ENCODE measurements at regions not wholly inside any gene's neighbourhood (a gene's known extent, or its start where the extent isn't known, plus 50 kb on each side); places are given as distances from the start of the nearest gene placed in this dataset.

DNA sequence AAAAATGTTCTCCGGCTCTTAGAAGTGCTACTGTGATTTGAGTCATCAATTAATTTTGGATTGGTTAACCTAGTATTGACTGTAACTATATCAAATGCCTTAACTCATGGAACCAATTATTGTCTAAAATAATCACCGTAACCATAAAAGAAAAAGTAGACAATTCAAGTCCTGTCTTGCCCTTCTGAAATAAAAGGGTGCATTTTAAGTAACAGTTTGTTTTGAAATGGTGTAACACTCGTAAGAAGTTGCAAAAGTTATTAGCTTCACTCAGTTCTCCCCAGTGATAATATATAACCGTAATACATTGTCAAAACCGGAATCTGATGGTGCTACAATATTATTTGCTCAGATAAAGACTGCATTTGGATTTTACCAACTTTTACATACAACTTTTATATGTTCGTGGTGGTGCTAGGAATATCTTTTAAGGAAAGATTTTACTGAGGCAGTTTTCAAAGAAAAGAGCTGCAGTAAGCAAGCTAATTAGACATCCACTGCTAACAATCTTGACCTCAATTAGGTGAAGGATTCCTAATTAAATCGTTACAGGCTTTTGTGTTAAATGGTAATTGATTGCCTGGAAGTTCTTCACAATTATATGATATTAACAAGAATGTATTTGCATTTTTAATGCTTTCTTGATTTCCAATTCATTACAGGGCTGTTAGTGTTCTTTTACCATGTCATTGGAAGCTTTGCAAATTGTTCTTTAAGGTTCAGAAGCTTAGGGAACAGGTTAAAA, 413.1 kb upstream of the MON1B start:
- no peaks in the 10 kb centered on the region for H3K36me3 ChIP-seq (ENCODE audit: control insufficient read depth in 4 of 4, insufficient read depth in 4 of 4, low read length in 3 of 4)
- CTCF ChIA-PET, result no interaction called here

DNA sequence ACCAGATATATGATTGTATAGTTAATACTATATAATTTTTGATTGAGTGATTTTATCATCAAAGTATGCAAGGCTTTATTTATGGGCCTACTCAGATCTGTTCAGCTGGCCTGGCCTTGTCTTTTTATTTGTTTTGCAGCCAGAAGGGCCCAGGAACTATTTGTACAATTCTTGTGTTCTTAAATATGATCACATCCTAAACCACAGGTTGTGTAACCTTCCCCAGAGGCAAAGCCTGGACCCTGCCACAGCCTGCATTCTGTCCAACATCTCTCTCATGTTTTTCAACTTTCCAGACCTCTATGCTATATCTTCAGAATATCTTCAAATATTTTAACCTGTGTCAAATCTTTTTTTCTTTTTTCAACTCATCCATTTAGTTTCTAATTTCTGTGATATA, 410.4 kb upstream of the MON1B start:
- CTCF ChIA-PET, result no interaction called here

More for the DNA sequence above, 413.1 kb upstream of the MON1B start:
- Histone ChIP-seq H3K27me3 (replicated peaks in 2 of 5; ENCODE audit: control insufficient read depth in 4 of 5, insufficient read depth in 5 of 5, low read length in 4 of 5) (no peaks in the 10 kb centered on the region), H3K4me1 (ENCODE audit: control extremely low read depth in 1 of 4, control insufficient read depth in 4 of 4, insufficient read depth in 4 of 4, low read length in 3 of 4) (no peaks in the 10 kb centered on the region), H3K27ac (ENCODE audit: insufficient read depth in 1 of 2, low read depth in 1 of 2, low read length in 2 of 2, poor library complexity in 1 of 2, severe bottlenecking in 2 of 2) (no peak overlapping the region), H3K9me3 (ENCODE audit: control extremely low read depth in 1 of 5, control insufficient read depth in 4 of 5, insufficient read depth in 2 of 5, low read depth in 1 of 5, low read length in 4 of 5) (peaks cover 0 to 6% (median 0%) of the 10 kb centered on the region in 5 experiments), H3K4me3 (ENCODE audit: control insufficient read depth in 1 of 7, extremely low read depth in 1 of 7, insufficient read depth in 4 of 7, low read depth in 2 of 7, low read length in 6 of 7) (no peak overlapping the region)
- POLR2A ChIA-PET, result no interaction called here
- no peak for DNase-seq
- no CpG with 5 or more reads among the region's 7 CpGs for WGBS (ENCODE audit: insufficient coverage)

DNA sequence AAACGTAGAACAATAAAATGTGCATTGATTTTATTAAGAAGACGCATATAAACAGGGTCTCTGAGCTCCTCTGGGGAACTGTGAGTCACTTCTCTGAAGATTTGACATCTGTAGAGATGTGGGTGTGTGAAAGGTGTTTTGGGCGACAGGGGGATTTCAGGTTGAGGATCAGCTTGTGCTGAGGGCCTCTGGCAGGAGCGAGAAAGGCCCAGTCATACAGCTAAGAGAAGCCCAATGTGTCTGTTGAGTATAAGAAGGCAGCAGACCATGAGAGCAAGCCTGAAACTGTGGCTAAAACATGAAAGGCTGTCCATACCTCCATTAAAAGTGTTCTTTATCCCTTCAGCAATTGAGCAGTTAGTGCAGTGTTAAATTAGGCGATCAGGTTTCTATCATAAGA, 406.5 kb upstream of the MON1B start:
- ChIA-PET CTCF (no interaction called here), POLR2A (no interaction called here)
- no peaks in the 10 kb centered on the region for H3K27me3 ChIP-seq (replicated peaks in 2 of 5; ENCODE audit: control insufficient read depth in 4 of 5, insufficient read depth in 5 of 5, low read length in 4 of 5)
- 97% methylated on average over 3 of the region's 5 CpGs for WGBS (ENCODE audit: insufficient coverage)
- no peaks in the 10 kb centered on the region for H3K4me1 ChIP-seq (ENCODE audit: control extremely low read depth in 1 of 4, control insufficient read depth in 4 of 4, insufficient read depth in 4 of 4, low read length in 3 of 4)
- no peak overlapping the region for H3K27ac ChIP-seq (ENCODE audit: insufficient read depth in 1 of 2, low read depth in 1 of 2, low read length in 2 of 2, poor library complexity in 1 of 2, severe bottlenecking in 2 of 2)
- DNase-seq, result no peak
- no peak overlapping the region for H3K4me3 ChIP-seq (ENCODE audit: control insufficient read depth in 1 of 7, extremely low read depth in 1 of 7, insufficient read depth in 4 of 7, low read depth in 2 of 7, low read length in 6 of 7)
- peaks cover 0 to 6% (median 0%) of the 10 kb centered on the region in 5 experiments for H3K9me3 ChIP-seq (ENCODE audit: control extremely low read depth in 1 of 5, control insufficient read depth in 4 of 5, insufficient read depth in 2 of 5, low read depth in 1 of 5, low read length in 4 of 5)
- no peaks in the 10 kb centered on the region for H3K36me3 ChIP-seq (ENCODE audit: control insufficient read depth in 4 of 4, insufficient read depth in 4 of 4, low read length in 3 of 4)

More for the DNA sequence above, 410.4 kb upstream of the MON1B start:
- POLR2A ChIA-PET, result no interaction called here
- Histone ChIP-seq H3K4me1 (ENCODE audit: control extremely low read depth in 1 of 4, control insufficient read depth in 4 of 4, insufficient read depth in 4 of 4, low read length in 3 of 4) (no peaks in the 10 kb centered on the region), H3K9me3 (ENCODE audit: control extremely low read depth in 1 of 5, control insufficient read depth in 4 of 5, insufficient read depth in 2 of 5, low read depth in 1 of 5, low read length in 4 of 5) (peaks cover 0 to 6% (median 0%) of the 10 kb centered on the region in 5 experiments), H3K27me3 (replicated peaks in 2 of 5; ENCODE audit: control insufficient read depth in 4 of 5, insufficient read depth in 5 of 5, low read length in 4 of 5) (no peaks in the 10 kb centered on the region), H3K4me3 (ENCODE audit: control insufficient read depth in 1 of 7, extremely low read depth in 1 of 7, insufficient read depth in 4 of 7, low read depth in 2 of 7, low read length in 6 of 7) (no peak overlapping the region), H3K36me3 (ENCODE audit: control insufficient read depth in 4 of 4, insufficient read depth in 4 of 4, low read length in 3 of 4) (no peaks in the 10 kb centered on the region), H3K27ac (ENCODE audit: insufficient read depth in 1 of 2, low read depth in 1 of 2, low read length in 2 of 2, poor library complexity in 1 of 2, severe bottlenecking in 2 of 2) (no peak overlapping the region)
- no peak for DNase-seq

DNA sequence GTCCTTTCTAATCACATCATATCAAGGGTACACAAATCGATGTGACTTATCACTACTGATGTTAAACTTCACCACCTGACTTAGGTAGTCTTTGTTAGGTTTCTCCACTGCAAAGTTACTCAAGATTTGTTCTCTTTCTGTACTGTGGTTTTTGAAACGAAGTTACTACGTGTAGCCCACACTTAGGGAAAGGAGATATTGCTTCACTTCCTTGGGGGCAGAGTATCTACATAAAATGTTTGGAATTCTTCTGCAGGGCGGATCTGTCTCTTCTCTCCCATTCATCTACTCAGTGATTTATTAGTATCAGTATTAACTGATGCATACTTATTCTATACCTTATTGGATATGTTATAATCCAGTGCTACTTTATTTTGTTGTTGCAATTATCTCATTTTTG, 403.6 kb upstream of the MON1B start:
- Histone ChIP-seq H3K4me1 (ENCODE audit: control extremely low read depth in 1 of 4, control insufficient read depth in 4 of 4, insufficient read depth in 4 of 4, low read length in 3 of 4) (no peaks in the 10 kb centered on the region), H3K27ac (ENCODE audit: insufficient read depth in 1 of 2, low read depth in 1 of 2, low read length in 2 of 2, poor library complexity in 1 of 2, severe bottlenecking in 2 of 2) (no peak overlapping the region), H3K27me3 (replicated peaks in 2 of 5; ENCODE audit: control insufficient read depth in 4 of 5, insufficient read depth in 5 of 5, low read length in 4 of 5) (no peaks in the 10 kb centered on the region), H3K4me3 (ENCODE audit: control insufficient read depth in 1 of 7, extremely low read depth in 1 of 7, insufficient read depth in 4 of 7, low read depth in 2 of 7, low read length in 6 of 7) (no peak overlapping the region), H3K9me3 (ENCODE audit: control extremely low read depth in 1 of 5, control insufficient read depth in 4 of 5, insufficient read depth in 2 of 5, low read depth in 1 of 5, low read length in 4 of 5) (no peaks in the 10 kb centered on the region), H3K36me3 (ENCODE audit: control insufficient read depth in 4 of 4, insufficient read depth in 4 of 4, low read length in 3 of 4) (no peaks in the 10 kb centered on the region)
- WGBS (ENCODE audit: insufficient coverage), result no CpG with 5 or more reads among the region's 4 CpGs
- ChIA-PET POLR2A (no interaction called here), CTCF (no interaction called here)
- DNase-seq, result no peak

DNA sequence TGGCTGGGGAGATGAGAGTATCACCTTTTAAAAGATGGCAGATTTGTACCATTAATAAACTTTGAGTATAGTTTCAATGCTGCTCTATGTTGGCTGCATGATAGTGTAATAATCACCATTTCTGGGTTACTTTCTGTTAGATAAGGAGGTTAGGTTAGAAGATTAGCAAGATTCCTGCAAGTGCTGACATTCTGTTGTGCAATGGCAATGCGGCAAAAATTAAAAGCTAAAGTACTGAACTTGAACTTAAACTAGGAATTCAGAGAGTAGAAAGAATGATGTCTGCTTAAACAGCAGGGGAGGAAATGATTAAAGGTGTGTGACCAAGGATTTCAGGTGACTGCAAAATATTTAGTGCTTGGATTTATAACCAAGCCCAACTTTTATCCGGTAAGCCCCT, 399.8 kb upstream of the MON1B start:
- no peak for DNase-seq
- H3K36me3 ChIP-seq (ENCODE audit: control insufficient read depth in 4 of 4, insufficient read depth in 4 of 4, low read length in 3 of 4), result no peaks in the 10 kb centered on the region
- H3K27ac ChIP-seq (ENCODE audit: insufficient read depth in 1 of 2, low read depth in 1 of 2, low read length in 2 of 2, poor library complexity in 1 of 2, severe bottlenecking in 2 of 2), result no peak overlapping the region
- H3K4me3 ChIP-seq (ENCODE audit: control insufficient read depth in 1 of 7, extremely low read depth in 1 of 7, insufficient read depth in 4 of 7, low read depth in 2 of 7, low read length in 6 of 7), result no peak overlapping the region
- no peaks in the 10 kb centered on the region for H3K27me3 ChIP-seq (replicated peaks in 2 of 5; ENCODE audit: control insufficient read depth in 4 of 5, insufficient read depth in 5 of 5, low read length in 4 of 5)
- ChIA-PET POLR2A (no interaction called here), CTCF (no interaction called here)
- H3K4me1 ChIP-seq (ENCODE audit: control extremely low read depth in 1 of 4, control insufficient read depth in 4 of 4, insufficient read depth in 4 of 4, low read length in 3 of 4), result no peaks in the 10 kb centered on the region
- no peaks in the 10 kb centered on the region for H3K9me3 ChIP-seq (ENCODE audit: control extremely low read depth in 1 of 5, control insufficient read depth in 4 of 5, insufficient read depth in 2 of 5, low read depth in 1 of 5, low read length in 4 of 5)
- 90% methylated on average over 1 of the region's 2 CpGs for WGBS (ENCODE audit: insufficient coverage)

DNA sequence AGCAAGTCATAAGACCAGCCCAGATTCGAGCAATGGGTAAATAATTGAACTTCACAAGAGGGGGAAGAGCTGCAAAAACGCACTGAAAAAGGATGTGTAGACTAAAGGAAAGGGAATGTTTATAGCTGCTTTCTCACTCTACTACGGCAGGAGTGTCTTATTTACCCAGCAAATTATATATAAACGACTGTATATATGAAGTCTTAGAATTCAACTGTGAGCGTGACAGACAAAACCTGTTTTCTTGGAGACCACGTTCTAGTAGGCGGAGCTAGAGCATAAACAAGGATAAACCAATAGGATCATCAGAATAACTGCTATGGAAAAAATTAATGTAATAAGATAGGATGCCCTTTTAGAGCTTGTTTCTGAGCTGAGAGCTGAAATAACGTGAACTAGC, 394.6 kb upstream of the MON1B start:
- Histone ChIP-seq H3K4me3 (ENCODE audit: control insufficient read depth in 1 of 7, extremely low read depth in 1 of 7, insufficient read depth in 4 of 7, low read depth in 2 of 7, low read length in 6 of 7) (no peak overlapping the region), H3K27me3 (replicated peaks in 2 of 5; ENCODE audit: control insufficient read depth in 4 of 5, insufficient read depth in 5 of 5, low read length in 4 of 5) (no peaks in the 10 kb centered on the region), H3K4me1 (ENCODE audit: control extremely low read depth in 1 of 4, control insufficient read depth in 4 of 4, insufficient read depth in 4 of 4, low read length in 3 of 4) (no peaks in the 10 kb centered on the region), H3K9me3 (ENCODE audit: control extremely low read depth in 1 of 5, control insufficient read depth in 4 of 5, insufficient read depth in 2 of 5, low read depth in 1 of 5, low read length in 4 of 5) (peaks cover 0 to 1% (median 0%) of the 10 kb centered on the region in 5 experiments), H3K36me3 (ENCODE audit: control insufficient read depth in 4 of 4, insufficient read depth in 4 of 4, low read length in 3 of 4) (no peaks in the 10 kb centered on the region), H3K27ac (ENCODE audit: insufficient read depth in 1 of 2, low read depth in 1 of 2, low read length in 2 of 2, poor library complexity in 1 of 2, severe bottlenecking in 2 of 2) (no peak overlapping the region)
- POLR2A ChIA-PET, result no interaction called here
- 100% methylated on average over 1 of the region's 8 CpGs for WGBS (ENCODE audit: insufficient coverage)
- DNase-seq, result no peak
- CTCF ChIA-PET, result no interaction called here

DNA sequence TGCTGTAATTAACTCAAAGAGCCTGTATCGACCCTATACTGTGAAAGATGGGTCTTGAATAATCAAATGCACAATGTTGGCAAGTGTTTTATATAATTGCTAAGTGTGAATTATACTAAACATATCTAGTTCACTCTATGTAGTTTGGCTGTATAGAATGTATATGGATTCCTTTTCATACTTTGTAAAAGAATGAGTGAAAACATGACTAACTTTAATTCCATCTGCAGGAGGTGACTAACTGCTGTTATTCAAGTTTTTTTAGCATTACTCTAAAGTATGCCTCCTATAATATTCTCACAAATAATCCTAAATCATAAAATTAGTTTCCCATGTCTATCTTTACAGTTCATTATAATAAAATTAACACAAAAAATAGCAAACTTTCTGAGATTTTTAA, 394.0 kb upstream of the MON1B start:
- DNase-seq, result no peak
- ChIA-PET POLR2A (no interaction called here), CTCF (no interaction called here)
- Histone ChIP-seq H3K4me1 (ENCODE audit: control extremely low read depth in 1 of 4, control insufficient read depth in 4 of 4, insufficient read depth in 4 of 4, low read length in 3 of 4) (no peaks in the 10 kb centered on the region), H3K4me3 (ENCODE audit: control insufficient read depth in 1 of 7, extremely low read depth in 1 of 7, insufficient read depth in 4 of 7, low read depth in 2 of 7, low read length in 6 of 7) (no peak overlapping the region), H3K9me3 (ENCODE audit: control extremely low read depth in 1 of 5, control insufficient read depth in 4 of 5, insufficient read depth in 2 of 5, low read depth in 1 of 5, low read length in 4 of 5) (peaks cover 0 to 1% (median 0%) of the 10 kb centered on the region in 5 experiments), H3K36me3 (ENCODE audit: control insufficient read depth in 4 of 4, insufficient read depth in 4 of 4, low read length in 3 of 4) (no peaks in the 10 kb centered on the region), H3K27me3 (replicated peaks in 2 of 5; ENCODE audit: control insufficient read depth in 4 of 5, insufficient read depth in 5 of 5, low read length in 4 of 5) (no peaks in the 10 kb centered on the region), H3K27ac (ENCODE audit: insufficient read depth in 1 of 2, low read depth in 1 of 2, low read length in 2 of 2, poor library complexity in 1 of 2, severe bottlenecking in 2 of 2) (no peak overlapping the region)
- no CpG with 5 or more reads among the region's 1 CpG for WGBS (ENCODE audit: insufficient coverage)
